RPMI8226 (cell line): ENCODE measurements at regions not wholly inside any gene's neighbourhood (a gene's known extent, or its start where the extent isn't known, plus 50 kb on each side); places are given as distances from the start of the nearest gene placed in this dataset.

Experiments
- DNase-seq: peaks from one replicate; pipeline ENCODE4 v3.0.0-alpha.2; 2015

- DNase-seq = no peak
These were observed 255.2 kb upstream of the TNC start for GRCh38 chr9:115373000-115373709.

GRCh38 chr9:115373710-115374045 is 255.7 kb upstream of the TNC start:
- no peak for DNase-seq

- no peak for DNase-seq
These were observed 256.8 kb upstream of the TNC start for GRCh38 chr9:115374724-115375268.

- no peak for DNase-seq
These were observed 260.3 kb upstream of the TNC start for GRCh38 chr9:115378241-115378640.

- no peak for DNase-seq
These were observed 260.8 kb upstream of the TNC start for GRCh38 chr9:115378758-115379157.

GRCh38 chr9:115379719-115380118 is 261.8 kb upstream of the TNC start:
- DNase-seq = no peak

- no peak for DNase-seq
These were observed 264.9 kb upstream of the TNC start for GRCh38 chr9:115382865-115383264.

- no peak for DNase-seq
These were observed 267.6 kb upstream of the TNC start for GRCh38 chr9:115385383-115386122.

GRCh38 chr9:115386963-115387770 is 269.2 kb upstream of the TNC start:
- DNase-seq = no peak

GRCh38 chr9:115391168-115391825 is 273.3 kb upstream of the TNC start:
- no peak for DNase-seq

- DNase-seq = no peak
These were observed 276.2 kb upstream of the TNC start for GRCh38 chr9:115393976-115394775.

- no peak for DNase-seq
These were observed 277.6 kb upstream of the TNC start for GRCh38 chr9:115395511-115396021.

- DNase-seq = no peak
These were observed 278.1 kb upstream of the TNC start for GRCh38 chr9:115396071-115396529.

GRCh38 chr9:115397591-115398312 is 279.8 kb upstream of the TNC start:
- DNase-seq = no peak

- DNase-seq = no peak
These were observed 280.3 kb upstream of the TNC start for GRCh38 chr9:115398313-115398650.

GRCh38 chr9:115398996-115399395 is 281.0 kb upstream of the TNC start:
- no peak for DNase-seq

GRCh38 chr9:115400796-115401195 is 282.8 kb upstream of the TNC start:
- no peak for DNase-seq

GRCh38 chr9:115401756-115402327 is 283.9 kb upstream of the TNC start:
- DNase-seq = no peak

- no peak for DNase-seq
These were observed 285.8 kb upstream of the TNC start for GRCh38 chr9:115403753-115404152.

- DNase-seq = no peak
These were observed 286.4 kb upstream of the TNC start for GRCh38 chr9:115404311-115404710.

- no peak for DNase-seq
These were observed 293.6 kb upstream of the TNC start for GRCh38 chr9:115411516-115411915.
